GM21619 (cell line): ENCODE measurements at regions not wholly inside any gene's neighbourhood (a gene's known extent, or its start where the extent isn't known, plus 50 kb on each side); places are given as distances from the start of the nearest gene placed in this dataset.

ENCODE experiments used
- ATAC-seq: cut with Tn5 transposase; IDR thresholded peaks from one replicate; pipeline ENCODE4 v1.9.1; 2021; ENCODE audit not compliant: unreplicated experiment

- no peak for ATAC-seq
Measured at GRCh38 chr6:16857969-16858592, 96.8 kb upstream of the ATXN1 start.

GRCh38 chr6:16855460-16855859 is 94.2 kb upstream of the ATXN1 start:
- no peak for ATAC-seq

GRCh38 chr6:16854986-16855385 is 93.7 kb upstream of the ATXN1 start:
- ATAC-seq = peak; percentile 80

- ATAC-seq = no peak
Measured at GRCh38 chr6:16852671-16853070, 91.4 kb upstream of the ATXN1 start.

- ATAC-seq = no peak
Measured at GRCh38 chr6:16851758-16852157, 90.5 kb upstream of the ATXN1 start.

GRCh38 chr6:16851044-16851540 is 89.8 kb upstream of the ATXN1 start:
- ATAC-seq = no peak

- no peak for ATAC-seq
Measured at GRCh38 chr6:16850681-16851026, 89.4 kb upstream of the ATXN1 start.

- no peak for ATAC-seq
Measured at GRCh38 chr6:16849988-16850680, 88.9 kb upstream of the ATXN1 start.

GRCh38 chr6:16849280-16849987 is 88.2 kb upstream of the ATXN1 start:
- ATAC-seq = no peak

- ATAC-seq = no peak
Measured at GRCh38 chr6:16846399-16846778, 85.1 kb upstream of the ATXN1 start.

GRCh38 chr6:16844183-16844582 is 82.9 kb upstream of the ATXN1 start:
- no peak for ATAC-seq

GRCh38 chr6:16842676-16843075 is 81.4 kb upstream of the ATXN1 start:
- ATAC-seq = no peak

- ATAC-seq = no peak
Measured at GRCh38 chr6:16841241-16841640, 80.0 kb upstream of the ATXN1 start.

GRCh38 chr6:16840725-16841124 is 79.5 kb upstream of the ATXN1 start:
- ATAC-seq = peak; percentile 43

- ATAC-seq = no peak
Measured at GRCh38 chr6:16840291-16840690, 79.0 kb upstream of the ATXN1 start.

GRCh38 chr6:16839631-16840179 is 78.4 kb upstream of the ATXN1 start:
- no peak for ATAC-seq

GRCh38 chr6:16837217-16837972 is 76.1 kb upstream of the ATXN1 start:
- ATAC-seq = no peak

- ATAC-seq = peak; percentile 84
Measured at GRCh38 chr6:16836144-16836981, 75.1 kb upstream of the ATXN1 start.

- no peak for ATAC-seq
Measured at GRCh38 chr6:16834242-16834641, 73.0 kb upstream of the ATXN1 start.

- ATAC-seq = no peak
Measured at GRCh38 chr6:16832721-16833120, 71.5 kb upstream of the ATXN1 start.
